ENCODE measurements at regions not wholly inside any gene's neighbourhood (a gene's known extent, or its start where the extent isn't known, plus 50 kb on each side); places are given as distances from the start of the nearest gene placed in this dataset.

GRCh38 chr15:25087137-25087536 is 132.3 kb downstream of the SNRPN start (continued):
- TF ChIP-seq TSHZ2 (CRISPR knock-in tag; IDR thresholded peaks at IDR 0.05) (no peak), ZNF70 (CRISPR knock-in tag; IDR thresholded peaks at IDR 0.05) (no peak), RARB (CRISPR knock-in tag; IDR thresholded peaks at IDR 0.05) (no peak), CSDC2 (CRISPR knock-in tag; IDR thresholded peaks at IDR 0.05) (no peak)

GRCh38 chr15:25088261-25088790 is 133.5 kb downstream of the SNRPN start:
- no peak for ATAC-seq
- no peak for TF ChIP-seq SNAI2 (CRISPR knock-in tag; IDR thresholded peaks at IDR 0.05)
- no peak for TF ChIP-seq ISL1 (CRISPR knock-in tag; IDR thresholded peaks at IDR 0.05)
- TF ChIP-seq CSDC2 (CRISPR knock-in tag; IDR thresholded peaks at IDR 0.05): no peak
- TF ChIP-seq RARB (CRISPR knock-in tag; IDR thresholded peaks at IDR 0.05): no peak
- TF ChIP-seq ZFP3 (CRISPR knock-in tag; IDR thresholded peaks at IDR 0.05): no peak

- ATAC-seq: no peak
Measured at GRCh38 chr15:25089577-25089976, 134.8 kb downstream of the SNRPN start.

More at GRCh38 chr15:25089577-25089976, 134.8 kb downstream of the SNRPN start:
- no peak for TF ChIP-seq ESRRG (CRISPR knock-in tag; IDR thresholded peaks at IDR 0.05)
- no peak for TF ChIP-seq TSHZ2 (CRISPR knock-in tag; IDR thresholded peaks at IDR 0.05)
- TF ChIP-seq PATZ1 (CRISPR knock-in tag; IDR thresholded peaks at IDR 0.05; ENCODE audit: borderline replicate concordance): no peak
- no peak for TF ChIP-seq POU6F1 (CRISPR knock-in tag; IDR thresholded peaks at IDR 0.05; ENCODE audit: borderline replicate concordance, low read depth)
- no peak for TF ChIP-seq TCF4 (CRISPR knock-in tag; IDR thresholded peaks at IDR 0.05; ENCODE audit: borderline replicate concordance)
- TF ChIP-seq ZFP3 (CRISPR knock-in tag; IDR thresholded peaks at IDR 0.05): no peak
- TF ChIP-seq ZNF565 (CRISPR knock-in tag; conservative IDR thresholded peaks at IDR 0.05; ENCODE audit: low read depth): no peak
- TF ChIP-seq ISL1 (CRISPR knock-in tag; IDR thresholded peaks at IDR 0.05): no peak
- no peak for TF ChIP-seq RARB (CRISPR knock-in tag; IDR thresholded peaks at IDR 0.05)
- no peak for TF ChIP-seq ZNF70 (CRISPR knock-in tag; IDR thresholded peaks at IDR 0.05)
- TF ChIP-seq CSDC2 (CRISPR knock-in tag; IDR thresholded peaks at IDR 0.05): no peak
- no peak for TF ChIP-seq SNAI2 (CRISPR knock-in tag; IDR thresholded peaks at IDR 0.05)
- TF ChIP-seq TOX (CRISPR knock-in tag; IDR thresholded peaks at IDR 0.05; ENCODE audit: borderline replicate concordance): no peak
